Thymus (tissue), 11 donors: ENCODE measurements at regions not wholly inside any gene's neighbourhood (a gene's known extent, or its start where the extent isn't known, plus 50 kb on each side); places are given as distances from the start of the nearest gene placed in this dataset.

Experiments used
- DNase-seq, 9 donors: peaks; one replicate each; pipeline ENCODE4 v3.0.0-alpha.2; 2013; ENCODE audit warnings: low spot score in 9 of 9, low read depth in 6 of 9, missing footprints in 1 of 9
- H3K27ac ChIP-seq, 2 donors: one replicate each; pipeline ENCODE4 v1.5.1; 2013; ENCODE audit warnings: control low read depth in 1 of 2, low read depth in 1 of 2, low read length in 1 of 2, mild to moderate bottlenecking in 1 of 2, moderate library complexity in 1 of 2
- H3K27me3 ChIP-seq, 2 donors: one replicate each; pipeline ENCODE4 v1.5.1; 2013; ENCODE audit warnings: low read length in 1 of 2; ENCODE audit not compliant: control insufficient read depth in 2 of 2, insufficient read depth in 1 of 2
- H3K36me3 ChIP-seq, 2 donors: one replicate each; pipeline ENCODE4 v1.5.1; 2013; ENCODE audit warnings: low read length in 1 of 2, mild to moderate bottlenecking in 1 of 2, moderate library complexity in 1 of 2; ENCODE audit not compliant: control insufficient read depth in 2 of 2, insufficient read depth in 2 of 2
- H3K4me1 ChIP-seq, 2 donors: one replicate each; pipeline ENCODE4 v1.5.1; 2013; ENCODE audit warnings: low read length in 2 of 2; ENCODE audit not compliant: control insufficient read depth in 2 of 2, insufficient read depth in 2 of 2
- H3K4me3 ChIP-seq, 2 donors: one replicate each; pipeline ENCODE4 v1.5.1; 2013; ENCODE audit warnings: low read length in 2 of 2, control low read depth in 1 of 2, mild to moderate bottlenecking in 1 of 2
- H3K9me3 ChIP-seq, 2 donors: one replicate each; pipeline ENCODE4 v1.5.1; 2013; ENCODE audit warnings: low read length in 1 of 2, mild to moderate bottlenecking in 1 of 2; ENCODE audit not compliant: control insufficient read depth in 2 of 2, insufficient read depth in 1 of 2
- WGBS: extraction: QIAGEN DNeasy Blood & Tissue Kit; methylation state at CpG from one replicate; pipeline ENCODE4 v1.1.7; 2013; 5-methylcytosine and 5-hydroxymethylcytosine counted together
- donor health status: healthy.

DNA sequence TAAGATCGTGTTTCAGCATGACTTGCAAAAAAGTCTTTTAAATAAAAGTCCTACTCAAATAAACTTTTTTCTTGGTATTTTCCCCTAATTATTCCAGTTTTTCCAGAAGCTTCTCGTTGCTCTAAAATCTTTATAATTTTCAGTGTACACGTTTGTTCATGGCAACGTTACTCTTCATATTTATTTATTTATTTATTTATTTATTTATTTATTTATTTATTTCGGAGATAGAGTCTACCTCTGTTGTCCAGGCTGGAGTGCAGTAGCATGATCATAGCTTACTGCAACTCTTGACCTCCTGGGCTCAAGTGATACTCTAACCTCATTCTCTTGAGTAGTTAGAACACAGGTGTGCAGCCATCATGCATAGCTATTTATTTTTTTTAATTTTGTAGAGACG lies 438.3 kb upstream of the MDGA2 start:
- H3K4me3 ChIP-seq = no peak overlapping the region
- no peaks in the 10 kb centered on the region for H3K9me3 ChIP-seq
- WGBS = 85% methylated on average over 6 of the region's 6 CpGs
- no peaks in the 10 kb centered on the region for H3K4me1 ChIP-seq
- DNase-seq = no peak
- H3K27ac ChIP-seq = no peak overlapping the region
- no peaks in the 10 kb centered on the region for H3K36me3 ChIP-seq
- H3K27me3 ChIP-seq = no peaks in the 10 kb centered on the region

DNA sequence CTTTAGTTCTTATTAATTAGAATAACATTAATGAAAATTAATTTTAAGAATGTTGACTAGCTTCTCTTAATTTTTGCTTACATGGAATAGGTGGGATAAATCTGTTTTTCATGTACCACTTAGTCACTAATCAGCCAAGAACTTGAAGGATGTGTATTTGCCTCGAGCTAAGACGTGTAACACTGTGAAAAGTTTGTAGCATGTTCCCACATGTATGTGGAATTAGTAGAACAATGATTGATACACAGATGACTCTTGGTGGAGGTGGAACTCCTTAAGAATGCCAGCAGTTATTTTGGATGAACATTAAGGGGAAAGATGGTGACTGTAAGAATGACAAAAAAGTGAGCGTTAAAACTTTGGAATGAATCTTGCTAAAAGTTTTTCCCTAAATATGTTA lies 435.7 kb upstream of the MDGA2 start:
- no peak overlapping the region for H3K4me3 ChIP-seq
- no peak overlapping the region for H3K27ac ChIP-seq
- DNase-seq = no peak
- H3K9me3 ChIP-seq = no peaks in the 10 kb centered on the region
- WGBS = 69% methylated on average over 3 of the region's 3 CpGs
- no peaks in the 10 kb centered on the region for H3K27me3 ChIP-seq
- no peaks in the 10 kb centered on the region for H3K36me3 ChIP-seq
- H3K4me1 ChIP-seq = no peaks in the 10 kb centered on the region

DNA sequence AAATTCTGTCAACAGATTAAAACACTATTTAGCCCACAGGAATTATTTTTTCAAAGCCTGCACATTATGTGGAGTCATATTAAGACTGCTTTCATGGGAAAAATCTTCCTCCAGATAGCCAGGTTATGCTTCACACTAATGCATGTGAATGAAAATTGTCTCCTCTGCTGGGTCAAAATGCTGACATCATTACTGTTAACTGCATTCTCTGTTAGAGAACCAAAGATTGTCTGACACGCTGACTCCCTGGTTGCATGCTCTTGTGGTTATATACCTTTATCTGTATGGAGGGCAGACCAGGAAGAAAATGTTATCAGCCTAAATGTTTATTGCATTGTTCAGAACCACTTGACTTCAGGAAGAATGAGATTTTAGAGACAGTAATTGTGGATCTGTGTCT lies 432.2 kb upstream of the MDGA2 start:
- WGBS = 92% methylated on average over 1 of the region's 1 CpG
- H3K9me3 ChIP-seq = no peaks in the 10 kb centered on the region
- no peaks in the 10 kb centered on the region for H3K36me3 ChIP-seq
- no peak overlapping the region for H3K27ac ChIP-seq
- H3K4me1 ChIP-seq = no peaks in the 10 kb centered on the region
- H3K27me3 ChIP-seq = no peaks in the 10 kb centered on the region
- DNase-seq = no peak
- H3K4me3 ChIP-seq = no peak overlapping the region

DNA sequence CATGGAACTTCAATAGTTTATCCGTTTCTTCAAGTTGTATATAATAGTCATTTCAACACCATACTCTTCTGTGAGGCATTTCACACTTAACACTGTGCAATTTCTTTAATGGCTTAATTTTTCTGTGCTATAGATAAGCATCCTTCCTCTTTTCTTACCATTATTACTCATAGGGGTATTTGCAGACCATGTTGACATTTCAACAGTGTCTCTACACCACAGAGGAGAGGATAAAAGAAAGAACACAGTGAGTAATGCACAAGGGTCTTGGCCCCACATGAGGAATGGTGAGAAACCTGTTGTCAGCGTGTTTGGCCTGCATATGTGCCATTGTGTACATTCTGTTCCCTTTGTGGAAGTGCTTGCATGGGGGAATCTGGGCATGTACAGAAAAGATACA lies 421.5 kb upstream of the MDGA2 start:
- no peak overlapping the region for H3K27ac ChIP-seq
- no peaks in the 10 kb centered on the region for H3K9me3 ChIP-seq
- H3K27me3 ChIP-seq = no peaks in the 10 kb centered on the region
- no peak for DNase-seq
- WGBS = 93% methylated on average over 2 of the region's 2 CpGs
- H3K4me1 ChIP-seq = no peaks in the 10 kb centered on the region
- no peaks in the 10 kb centered on the region for H3K36me3 ChIP-seq
- no peak overlapping the region for H3K4me3 ChIP-seq

DNA sequence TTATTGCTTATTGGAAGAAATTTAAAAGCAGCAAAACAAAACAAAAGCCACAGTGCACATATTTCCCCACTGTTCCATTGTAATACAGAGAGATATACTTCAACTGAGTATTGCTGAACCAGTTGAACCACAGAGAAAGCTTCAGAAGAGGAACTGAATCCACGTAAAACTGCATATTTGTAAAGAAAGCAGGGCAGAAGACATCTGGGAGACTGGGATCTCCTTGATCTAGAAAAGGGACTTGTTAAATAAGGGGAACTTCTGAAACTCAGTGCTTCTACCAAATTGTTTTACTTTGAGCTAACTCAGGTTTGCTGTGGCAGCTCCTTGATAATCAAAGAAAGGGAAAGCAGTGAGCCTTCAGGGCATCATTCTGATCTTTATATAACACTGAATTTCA lies 411.1 kb upstream of the MDGA2 start:
- WGBS = 59% methylated on average over 1 of the region's 1 CpG
- Histone ChIP-seq H3K27me3 (no peaks in the 10 kb centered on the region), H3K9me3 (peaks cover 0 to under 1% of the 10 kb centered on the region in 2 donors), H3K4me1 (no peaks in the 10 kb centered on the region), H3K27ac (no peak overlapping the region), H3K4me3 (no peak overlapping the region), H3K36me3 (no peaks in the 10 kb centered on the region)
- DNase-seq = no peak

DNA sequence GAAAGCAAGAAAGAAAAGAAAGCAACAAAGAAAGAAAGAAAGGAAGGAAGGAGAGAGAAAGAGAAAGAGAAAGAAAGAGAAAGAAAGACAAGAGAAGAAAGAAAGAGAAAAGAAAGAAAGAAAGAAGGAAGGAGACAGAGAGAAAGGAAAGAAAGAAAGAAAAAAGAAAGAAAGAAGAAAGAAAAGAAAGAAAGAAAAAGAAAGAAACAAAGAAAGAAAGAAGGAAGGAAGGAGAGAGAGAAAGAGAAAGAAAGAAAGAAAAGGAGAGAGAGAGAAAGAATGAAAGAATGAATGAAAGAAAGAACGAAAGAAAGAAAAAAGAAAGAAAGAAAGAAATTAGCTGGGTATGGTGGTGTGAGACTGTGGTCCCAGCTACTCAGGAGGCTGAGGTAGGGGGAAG lies 400.1 kb upstream of the MDGA2 start:
- H3K4me3 ChIP-seq = no peak overlapping the region
- no peaks in the 10 kb centered on the region for H3K4me1 ChIP-seq
- 91% methylated on average over 1 of the region's 1 CpG for WGBS
- no peak overlapping the region for H3K27ac ChIP-seq
- no peaks in the 10 kb centered on the region for H3K36me3 ChIP-seq
- H3K9me3 ChIP-seq = no peaks in the 10 kb centered on the region
- H3K27me3 ChIP-seq = no peaks in the 10 kb centered on the region
- DNase-seq = no peak

DNA sequence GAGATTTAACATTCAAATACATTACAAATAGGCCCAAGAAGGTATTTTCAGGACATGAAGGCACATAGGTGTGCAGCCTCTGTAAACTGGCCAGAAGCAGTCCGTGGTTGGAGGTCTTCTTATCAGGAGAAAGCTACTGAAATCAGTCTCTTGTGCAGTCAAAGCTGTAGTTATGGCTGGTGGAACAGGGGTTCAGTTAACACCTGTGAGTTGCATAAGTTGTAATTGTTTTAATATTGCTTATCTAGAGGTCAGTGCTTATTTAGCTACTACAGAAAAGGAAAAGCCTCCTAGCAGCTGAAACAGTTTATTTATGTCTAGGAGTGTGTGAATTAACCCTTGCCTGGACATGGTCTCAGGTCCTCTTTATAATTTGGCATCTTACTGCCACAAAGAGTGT lies 377.6 kb upstream of the MDGA2 start:
- H3K36me3 ChIP-seq = no peaks in the 10 kb centered on the region
- no peak overlapping the region for H3K27ac ChIP-seq
- no peak for DNase-seq
- no peak overlapping the region for H3K4me3 ChIP-seq
- 47% methylated on average over 1 of the region's 1 CpG for WGBS
- H3K27me3 ChIP-seq = no peaks in the 10 kb centered on the region
- no peaks in the 10 kb centered on the region for H3K4me1 ChIP-seq
- H3K9me3 ChIP-seq = no peaks in the 10 kb centered on the region

DNA sequence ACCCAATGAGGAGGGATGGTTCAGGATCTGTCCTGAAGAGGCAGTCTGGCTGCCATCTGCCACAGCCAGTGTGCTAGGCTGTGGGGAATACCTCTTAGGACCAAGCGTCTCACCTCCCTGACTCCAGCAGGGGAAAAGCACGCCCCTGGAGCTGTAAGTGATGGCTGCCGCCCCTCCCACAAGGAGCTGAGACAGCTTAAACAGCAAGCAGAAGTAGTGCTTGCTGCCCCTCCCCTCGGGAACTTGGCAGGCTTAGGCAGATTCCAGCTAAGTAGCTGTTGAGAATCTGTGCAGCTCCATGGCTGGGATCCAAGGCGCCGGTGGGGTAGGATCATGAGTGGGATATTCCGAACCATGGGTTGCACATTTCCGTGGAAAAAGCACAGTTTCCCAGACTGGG lies 360.4 kb upstream of the MDGA2 start:
- WGBS = 83% methylated on average over 8 of the region's 8 CpGs
- Histone ChIP-seq H3K27me3 (no peaks in the 10 kb centered on the region), H3K27ac (no peak overlapping the region), H3K4me3 (no peak overlapping the region), H3K9me3 (peaks cover 0 to 12% of the 10 kb centered on the region in 2 donors), H3K36me3 (no peaks in the 10 kb centered on the region), H3K4me1 (no peaks in the 10 kb centered on the region)
- no peak for DNase-seq

DNA sequence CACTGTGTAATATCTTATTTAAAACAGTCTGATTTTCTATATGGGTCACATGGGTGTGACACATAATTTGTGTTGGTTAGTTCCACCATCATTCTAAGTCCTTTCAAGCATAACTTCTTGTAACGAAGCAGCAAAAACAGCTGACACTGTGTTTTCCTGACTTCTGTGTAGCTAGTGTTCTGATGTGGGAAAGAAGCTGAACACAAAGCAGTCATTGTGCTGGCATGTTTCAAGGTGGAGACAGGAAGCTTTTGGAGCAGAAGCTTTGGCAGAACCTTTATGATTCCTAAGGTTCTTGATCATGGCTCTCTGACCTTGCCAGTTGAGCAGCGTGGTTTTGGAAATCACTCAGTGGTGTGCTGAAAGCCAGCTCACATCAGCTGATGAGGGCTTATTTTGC lies 351.7 kb upstream of the MDGA2 start:
- Histone ChIP-seq H3K9me3 (no peaks in the 10 kb centered on the region), H3K4me3 (no peak overlapping the region), H3K27ac (no peak overlapping the region), H3K36me3 (no peaks in the 10 kb centered on the region), H3K27me3 (no peaks in the 10 kb centered on the region), H3K4me1 (no peaks in the 10 kb centered on the region)
- 86% methylated on average over 2 of the region's 2 CpGs for WGBS
- no peak for DNase-seq

DNA sequence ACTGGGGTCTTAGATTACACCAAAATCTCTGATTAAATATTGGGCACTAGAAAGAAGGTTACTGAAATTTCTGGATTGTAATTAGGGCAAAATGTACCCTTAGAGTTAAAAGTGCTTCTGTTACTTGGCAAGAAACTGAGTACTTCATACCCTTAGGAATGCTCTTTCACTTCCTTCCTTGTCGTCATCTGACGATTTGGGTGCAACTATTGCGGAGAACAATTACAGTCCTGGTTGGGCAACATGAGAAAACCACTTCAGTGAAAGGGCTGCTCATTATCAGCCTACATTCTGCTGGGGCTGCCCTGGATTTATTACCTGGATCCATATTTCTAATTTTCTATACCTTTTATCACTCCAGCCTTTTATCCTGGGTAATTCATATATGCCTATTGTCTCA lies 348.5 kb upstream of the MDGA2 start:
- no peak for DNase-seq

More for the DNA sequence above, 348.5 kb upstream of the MDGA2 start:
- H3K4me1 ChIP-seq = no peaks in the 10 kb centered on the region
- 78% methylated on average over 3 of the region's 3 CpGs for WGBS
- no peak overlapping the region for H3K4me3 ChIP-seq
- no peaks in the 10 kb centered on the region for H3K36me3 ChIP-seq
- no peak overlapping the region for H3K27ac ChIP-seq
- no peaks in the 10 kb centered on the region for H3K9me3 ChIP-seq
- no peaks in the 10 kb centered on the region for H3K27me3 ChIP-seq
